ENCODE measurements at regions not wholly inside any gene's neighbourhood (a gene's known extent, or its start where the extent isn't known, plus 50 kb on each side); places are given as distances from the start of the nearest gene placed in this dataset.

DNA sequence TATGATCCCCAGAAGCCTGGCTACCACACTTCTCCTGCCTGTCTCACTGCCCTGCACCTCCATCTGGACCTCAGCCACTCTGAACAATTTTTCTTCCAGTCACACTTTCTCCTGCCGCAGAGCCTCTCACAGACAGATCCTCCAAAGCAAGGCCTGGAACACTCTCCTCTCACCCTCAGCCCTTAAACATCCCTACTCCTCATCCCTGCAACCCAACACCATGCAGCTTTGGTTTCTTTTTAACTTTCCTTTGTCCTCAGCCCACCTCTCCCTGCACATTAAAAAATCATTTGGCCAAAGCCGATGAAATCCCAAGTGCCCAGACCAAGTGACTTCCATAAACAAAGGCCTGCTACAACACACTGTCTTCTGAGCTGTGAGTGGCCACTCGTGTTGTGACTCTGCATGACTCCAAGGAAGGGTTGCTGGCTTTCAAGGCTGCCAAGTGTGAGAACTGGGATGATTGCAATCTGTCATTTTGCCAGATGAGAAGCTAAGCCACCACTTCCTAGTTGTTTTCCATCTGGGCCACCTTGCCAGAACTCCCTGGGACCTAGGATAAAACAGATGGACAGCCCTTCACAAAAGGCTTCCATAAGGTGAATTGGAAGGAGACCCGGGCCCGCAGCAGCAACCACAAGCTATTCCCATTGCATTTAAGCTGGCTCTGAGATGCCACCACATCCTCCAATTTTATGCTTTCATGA, 144.4 kb upstream of the SSTR4 start:
- TF ChIP-seq, protein P1, sequence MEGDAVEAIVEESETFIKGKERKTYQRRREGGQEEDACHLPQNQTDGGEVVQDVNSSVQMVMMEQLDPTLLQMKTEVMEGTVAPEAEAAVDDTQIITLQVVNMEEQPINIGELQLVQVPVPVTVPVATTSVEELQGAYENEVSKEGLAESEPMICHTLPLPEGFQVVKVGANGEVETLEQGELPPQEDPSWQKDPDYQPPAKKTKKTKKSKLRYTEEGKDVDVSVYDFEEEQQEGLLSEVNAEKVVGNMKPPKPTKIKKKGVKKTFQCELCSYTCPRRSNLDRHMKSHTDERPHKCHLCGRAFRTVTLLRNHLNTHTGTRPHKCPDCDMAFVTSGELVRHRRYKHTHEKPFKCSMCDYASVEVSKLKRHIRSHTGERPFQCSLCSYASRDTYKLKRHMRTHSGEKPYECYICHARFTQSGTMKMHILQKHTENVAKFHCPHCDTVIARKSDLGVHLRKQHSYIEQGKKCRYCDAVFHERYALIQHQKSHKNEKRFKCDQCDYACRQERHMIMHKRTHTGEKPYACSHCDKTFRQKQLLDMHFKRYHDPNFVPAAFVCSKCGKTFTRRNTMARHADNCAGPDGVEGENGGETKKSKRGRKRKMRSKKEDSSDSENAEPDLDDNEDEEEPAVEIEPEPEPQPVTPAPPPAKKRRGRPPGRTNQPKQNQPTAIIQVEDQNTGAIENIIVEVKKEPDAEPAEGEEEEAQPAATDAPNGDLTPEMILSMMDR (IDR thresholded peaks at IDR 0.05 in 8 of 11, conservative IDR thresholded peaks at IDR 0.05 in 3 of 11) = no peak
- TF ChIP-seq POLR2A (IDR thresholded peaks at IDR 0.05) = no peak
